WTC11 (cell line): ENCODE measurements at regions not wholly inside any gene's neighbourhood (a gene's known extent, or its start where the extent isn't known, plus 50 kb on each side); places are given as distances from the start of the nearest gene placed in this dataset.

Experiments used
- ATAC-seq: fragments of 200-7000 bp; cut with Tn5 transposase; 2 replicates; pipeline ENCODE4 v1.10.0; 2021; ENCODE audit warnings: mild to moderate bottlenecking, moderate library complexity
- CTCF ChIA-PET: fragments of 300-600 bp; sonication (Branson Sonifier 250); formaldehyde crosslinking; loops from one replicate; lab custom pipeline; 2021; ENCODE audit warnings: antibody characterized with exemption; lab: Charles Lee
- POLR2A ChIA-PET: fragments of 350-600 bp; sonication (Branson Sonifier 250); formaldehyde crosslinking; loops from one replicate; lab custom pipeline; 2021; ENCODE audit warnings: antibody characterized with exemption; lab: Charles Lee
- DNase-seq: peaks from one replicate; pipeline ENCODE4 v3.0.0; 2021; ENCODE audit warnings: low spot score
- H3K27ac Mint-ChIP-seq: 2 replicates; pipeline ENCODE4 v1.8.0; 2021; ENCODE audit warnings: mixed read lengths
- H3K27me3 Mint-ChIP-seq: 2 replicates; pipeline ENCODE4 v1.8.0; 2021; ENCODE audit warnings: low read depth, mild to moderate bottlenecking, moderate library complexity, mixed read lengths
- H3K36me3 Mint-ChIP-seq: 2 replicates; pipeline ENCODE4 v1.8.0; 2021; ENCODE audit warnings: mixed read lengths
- H3K4me1 Mint-ChIP-seq: 2 replicates; pipeline ENCODE4 v1.8.0; 2022; ENCODE audit warnings: mixed read lengths
- H3K4me3 Mint-ChIP-seq: 2 replicates; pipeline ENCODE4 v1.8.0; 2021; ENCODE audit warnings: mild to moderate bottlenecking, moderate library complexity, mixed read lengths
- H3K9me3 Mint-ChIP-seq: 2 replicates; pipeline ENCODE4 v1.8.0; 2021; ENCODE audit warnings: mixed read lengths
- ATF1 ChIP-seq: sonication (generic); formaldehyde crosslinking; IDR thresholded peaks from 2 replicates; pipeline ENCODE4 v1.8.1; 2023; ENCODE audit warnings: mild to moderate bottlenecking, moderate library complexity, missing genetic modification reagents
- CREB1 ChIP-seq: sonication (generic); formaldehyde crosslinking; IDR thresholded peaks from 2 replicates; pipeline ENCODE4 v1.8.0; 2023; ENCODE audit warnings: mild to moderate bottlenecking, missing genetic modification reagents
- JAZF1 ChIP-seq: fragments of 250-450 bp; sonication (Bioruptor Pico); IDR thresholded peaks from 2 replicates; pipeline ENCODE4 v1.9.0; 2021; ENCODE audit warnings: moderate library complexity, mild to moderate bottlenecking, inconsistent platforms
- KAT7 ChIP-seq: sonication (generic); formaldehyde crosslinking; IDR thresholded peaks from 2 replicates; pipeline ENCODE4 v1.8.1; 2023; ENCODE audit warnings: missing genetic modification reagents, mild to moderate bottlenecking, borderline replicate concordance
- NFYB ChIP-seq: sonication (generic); formaldehyde crosslinking; conservative IDR thresholded peaks from 2 replicates; pipeline ENCODE4 v1.8.0; 2022; ENCODE audit warnings: low read depth, missing genetic modification reagents
- NR2C2 ChIP-seq: sonication (generic); formaldehyde crosslinking; IDR thresholded peaks from 2 replicates; pipeline ENCODE4 v1.8.0; 2022; ENCODE audit warnings: mild to moderate bottlenecking, missing genetic modification reagents
- TP53 ChIP-seq: sonication (generic); formaldehyde crosslinking; IDR thresholded peaks from 2 replicates; pipeline ENCODE4 v1.8.1; 2023; ENCODE audit warnings: mild to moderate bottlenecking, missing genetic modification reagents
- ZNF219 ChIP-seq: sonication (generic); formaldehyde crosslinking; IDR thresholded peaks from 2 replicates; pipeline ENCODE4 v1.8.0; 2023; ENCODE audit warnings: missing genetic modification reagents, mild to moderate bottlenecking, borderline replicate concordance
- TF ChIP-seq, protein P1 (sequence below): sonication (generic); formaldehyde crosslinking; IDR thresholded peaks from 2 replicates; pipeline ENCODE4 v1.8.1; 2023; ENCODE audit warnings: mild to moderate bottlenecking, missing genetic modification reagents
- TF ChIP-seq, protein P2 (sequence below): fragments of 250-450 bp; sonication (Bioruptor Pico); IDR thresholded peaks from 2 replicates; pipeline ENCODE4 v1.9.0; 2021; ENCODE audit warnings: mild to moderate bottlenecking, borderline replicate concordance
- TF ChIP-seq, protein P3 (sequence below): sonication (generic); formaldehyde crosslinking; IDR thresholded peaks from 2 replicates; pipeline ENCODE4 v1.8.0; 2022; ENCODE audit warnings: mild to moderate bottlenecking, missing genetic modification reagents
- TF ChIP-seq, protein P4 (sequence below): sonication (generic); formaldehyde crosslinking; IDR thresholded peaks from 2 replicates; pipeline ENCODE4 v1.8.1; 2023; ENCODE audit warnings: mild to moderate bottlenecking, moderate library complexity, missing genetic modification reagents
- TF ChIP-seq, protein P5 (sequence below): sonication (generic); formaldehyde crosslinking; IDR thresholded peaks from 2 replicates; pipeline ENCODE4 v1.8.0; 2023; ENCODE audit warnings: missing genetic modification reagents

DNA sequence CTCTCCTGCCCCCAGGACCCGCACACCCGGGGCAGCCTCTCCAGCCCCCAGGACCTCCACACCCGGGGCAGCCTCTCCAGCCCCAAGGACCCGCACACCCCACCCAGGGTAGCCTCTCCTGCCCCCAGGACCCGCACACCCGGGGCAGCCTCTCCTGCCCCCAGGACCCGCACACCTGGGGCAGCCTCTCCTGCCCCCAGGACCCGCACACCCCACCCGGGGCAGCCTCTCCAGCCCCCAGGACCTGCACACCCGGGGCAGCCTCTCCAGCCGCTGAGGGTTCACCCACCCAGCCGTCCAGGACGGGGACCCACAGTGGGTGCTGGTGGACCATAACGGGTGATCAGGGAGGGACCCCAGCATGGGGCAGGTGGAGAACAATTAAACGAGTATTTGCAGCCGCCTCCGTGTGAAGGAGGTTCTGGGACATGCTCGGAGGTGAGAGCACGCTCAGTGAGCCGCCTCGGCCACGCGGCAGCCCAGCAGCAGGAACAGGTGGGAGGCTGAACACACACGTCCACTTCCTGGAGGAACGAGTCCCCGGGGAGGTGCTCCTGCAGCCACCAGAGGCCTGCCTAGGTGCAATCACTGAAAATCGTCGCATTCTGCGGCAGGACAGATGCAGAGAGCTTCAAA is 107.9 kb downstream of the PDGFA start:
- Mint-ChIP-seq H3K27me3 (no peaks in the 10 kb centered on the region; the same call in 1 of the 2 replicates), H3K36me3 (no peaks in the 10 kb centered on the region), H3K4me1 (no peaks in the 10 kb centered on the region), H3K27ac (no peak overlapping the region), H3K4me3 (no peak overlapping the region), H3K9me3 (peaks cover 5% of the 10 kb centered on the region; the same call in 1 of the 2 replicates)
- ATAC-seq = no peak
- CTCF ChIA-PET = no interaction called here
- POLR2A ChIA-PET = no interaction called here
- peak; percentile 3 for DNase-seq
- TF ChIP-seq ZNF219 (CRISPR knock-in tag) (no peak), NR2C2 (CRISPR knock-in tag) (peak; percentile 21; the same call in 1 of the 2 replicates)

DNA sequence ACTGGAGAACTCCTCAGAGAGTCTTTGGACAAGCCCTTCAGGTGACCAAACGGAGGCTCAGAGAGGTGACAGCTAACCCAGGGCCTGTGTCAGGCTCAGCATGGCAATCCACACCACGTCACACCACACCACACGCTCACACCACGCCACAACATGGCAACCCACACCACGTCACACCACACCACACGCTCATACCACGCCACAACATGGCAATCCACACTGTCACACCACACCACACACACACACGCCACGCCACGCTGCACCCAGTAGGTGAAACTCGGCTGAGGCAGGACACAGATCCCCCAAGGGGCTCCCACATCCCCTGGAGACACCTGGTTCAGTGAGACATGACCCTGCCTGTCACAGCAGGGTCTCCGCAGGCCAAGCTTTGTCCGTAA is 107.3 kb downstream of the PDGFA start:
- peak; percentile 6; the same call in 1 of the 2 replicates for TF ChIP-seq NR2C2 (CRISPR knock-in tag)
- TF ChIP-seq, protein P1, sequence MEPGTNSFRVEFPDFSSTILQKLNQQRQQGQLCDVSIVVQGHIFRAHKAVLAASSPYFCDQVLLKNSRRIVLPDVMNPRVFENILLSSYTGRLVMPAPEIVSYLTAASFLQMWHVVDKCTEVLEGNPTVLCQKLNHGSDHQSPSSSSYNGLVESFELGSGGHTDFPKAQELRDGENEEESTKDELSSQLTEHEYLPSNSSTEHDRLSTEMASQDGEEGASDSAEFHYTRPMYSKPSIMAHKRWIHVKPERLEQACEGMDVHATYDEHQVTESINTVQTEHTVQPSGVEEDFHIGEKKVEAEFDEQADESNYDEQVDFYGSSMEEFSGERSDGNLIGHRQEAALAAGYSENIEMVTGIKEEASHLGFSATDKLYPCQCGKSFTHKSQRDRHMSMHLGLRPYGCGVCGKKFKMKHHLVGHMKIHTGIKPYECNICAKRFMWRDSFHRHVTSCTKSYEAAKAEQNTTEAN = no peak
- no peaks in the 10 kb centered on the region for H3K4me1 Mint-ChIP-seq
- no peaks in the 10 kb centered on the region for H3K27me3 Mint-ChIP-seq
- H3K36me3 Mint-ChIP-seq = peaks cover under 1% of the 10 kb centered on the region; the same call in 1 of the 2 replicates
- POLR2A ChIA-PET = no interaction called here
- no peak overlapping the region for H3K4me3 Mint-ChIP-seq
- CTCF ChIA-PET = no interaction called here
- no peak for ATAC-seq
- peaks cover 1% of the 10 kb centered on the region for H3K9me3 Mint-ChIP-seq
- 0 out of 2 replicates have a peak overlapping the region, but pooled peaks have one; percentile 21 for H3K27ac Mint-ChIP-seq
- peak; percentile 7 for DNase-seq

DNA sequence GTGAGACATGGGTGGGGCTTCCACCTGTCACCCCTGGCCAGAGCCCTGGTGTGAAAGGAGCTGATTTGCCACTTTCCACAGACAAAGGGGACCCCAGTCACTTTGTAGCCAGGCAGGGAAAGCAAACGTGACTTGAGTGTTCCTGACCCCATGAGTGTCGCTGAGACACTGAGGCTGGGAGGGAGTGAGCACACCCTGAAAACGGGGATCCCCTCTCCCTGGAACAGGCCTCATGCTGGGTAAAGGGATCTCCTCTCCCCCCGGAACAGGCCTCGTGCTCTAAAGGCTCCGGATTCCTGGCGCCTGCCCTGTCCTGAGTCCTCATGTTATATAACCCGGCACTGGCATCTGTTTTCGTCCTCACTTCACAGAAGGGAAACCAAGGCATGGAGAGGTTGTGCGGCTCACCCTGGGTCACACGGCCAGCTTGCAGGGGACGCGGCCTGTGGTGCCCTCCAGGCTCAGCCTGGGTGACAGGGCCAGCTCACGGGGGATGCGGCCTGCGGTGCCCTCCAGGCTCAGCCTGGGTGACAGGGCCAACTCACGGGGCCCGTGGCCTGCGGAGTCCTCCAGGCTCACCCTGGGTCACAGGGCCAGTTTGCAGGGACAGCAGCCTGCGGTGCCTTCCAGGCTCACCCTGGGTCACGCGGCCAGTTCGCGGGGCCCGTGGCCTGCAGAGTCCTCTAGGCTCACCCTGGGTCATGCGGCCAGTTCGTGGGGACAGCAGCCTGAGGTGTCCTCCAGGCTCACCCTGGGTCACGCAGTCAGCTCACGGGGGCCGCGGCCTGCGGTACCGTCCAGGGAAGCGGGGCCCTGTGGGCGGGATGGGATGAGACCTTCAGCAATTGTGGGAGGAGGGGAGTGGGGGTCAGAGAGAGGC is 104.7 kb downstream of the PDGFA start:
- no peaks in the 10 kb centered on the region for H3K4me1 Mint-ChIP-seq
- TF ChIP-seq CREB1 (CRISPR knock-in tag) (no peak), NFYB (CRISPR knock-in tag) (no peak), JAZF1 (CRISPR knock-in tag) (no peak), TP53 (no peak), ATF1 (CRISPR knock-in tag) (no peak), KAT7 (no peak)
- TF ChIP-seq, protein P2, sequence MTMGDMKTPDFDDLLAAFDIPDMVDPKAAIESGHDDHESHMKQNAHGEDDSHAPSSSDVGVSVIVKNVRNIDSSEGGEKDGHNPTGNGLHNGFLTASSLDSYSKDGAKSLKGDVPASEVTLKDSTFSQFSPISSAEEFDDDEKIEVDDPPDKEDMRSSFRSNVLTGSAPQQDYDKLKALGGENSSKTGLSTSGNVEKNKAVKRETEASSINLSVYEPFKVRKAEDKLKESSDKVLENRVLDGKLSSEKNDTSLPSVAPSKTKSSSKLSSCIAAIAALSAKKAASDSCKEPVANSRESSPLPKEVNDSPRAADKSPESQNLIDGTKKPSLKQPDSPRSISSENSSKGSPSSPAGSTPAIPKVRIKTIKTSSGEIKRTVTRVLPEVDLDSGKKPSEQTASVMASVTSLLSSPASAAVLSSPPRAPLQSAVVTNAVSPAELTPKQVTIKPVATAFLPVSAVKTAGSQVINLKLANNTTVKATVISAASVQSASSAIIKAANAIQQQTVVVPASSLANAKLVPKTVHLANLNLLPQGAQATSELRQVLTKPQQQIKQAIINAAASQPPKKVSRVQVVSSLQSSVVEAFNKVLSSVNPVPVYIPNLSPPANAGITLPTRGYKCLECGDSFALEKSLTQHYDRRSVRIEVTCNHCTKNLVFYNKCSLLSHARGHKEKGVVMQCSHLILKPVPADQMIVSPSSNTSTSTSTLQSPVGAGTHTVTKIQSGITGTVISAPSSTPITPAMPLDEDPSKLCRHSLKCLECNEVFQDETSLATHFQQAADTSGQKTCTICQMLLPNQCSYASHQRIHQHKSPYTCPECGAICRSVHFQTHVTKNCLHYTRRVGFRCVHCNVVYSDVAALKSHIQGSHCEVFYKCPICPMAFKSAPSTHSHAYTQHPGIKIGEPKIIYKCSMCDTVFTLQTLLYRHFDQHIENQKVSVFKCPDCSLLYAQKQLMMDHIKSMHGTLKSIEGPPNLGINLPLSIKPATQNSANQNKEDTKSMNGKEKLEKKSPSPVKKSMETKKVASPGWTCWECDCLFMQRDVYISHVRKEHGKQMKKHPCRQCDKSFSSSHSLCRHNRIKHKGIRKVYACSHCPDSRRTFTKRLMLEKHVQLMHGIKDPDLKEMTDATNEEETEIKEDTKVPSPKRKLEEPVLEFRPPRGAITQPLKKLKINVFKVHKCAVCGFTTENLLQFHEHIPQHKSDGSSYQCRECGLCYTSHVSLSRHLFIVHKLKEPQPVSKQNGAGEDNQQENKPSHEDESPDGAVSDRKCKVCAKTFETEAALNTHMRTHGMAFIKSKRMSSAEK (CRISPR knock-in tag) = no peak
- TF ChIP-seq, protein P3, sequence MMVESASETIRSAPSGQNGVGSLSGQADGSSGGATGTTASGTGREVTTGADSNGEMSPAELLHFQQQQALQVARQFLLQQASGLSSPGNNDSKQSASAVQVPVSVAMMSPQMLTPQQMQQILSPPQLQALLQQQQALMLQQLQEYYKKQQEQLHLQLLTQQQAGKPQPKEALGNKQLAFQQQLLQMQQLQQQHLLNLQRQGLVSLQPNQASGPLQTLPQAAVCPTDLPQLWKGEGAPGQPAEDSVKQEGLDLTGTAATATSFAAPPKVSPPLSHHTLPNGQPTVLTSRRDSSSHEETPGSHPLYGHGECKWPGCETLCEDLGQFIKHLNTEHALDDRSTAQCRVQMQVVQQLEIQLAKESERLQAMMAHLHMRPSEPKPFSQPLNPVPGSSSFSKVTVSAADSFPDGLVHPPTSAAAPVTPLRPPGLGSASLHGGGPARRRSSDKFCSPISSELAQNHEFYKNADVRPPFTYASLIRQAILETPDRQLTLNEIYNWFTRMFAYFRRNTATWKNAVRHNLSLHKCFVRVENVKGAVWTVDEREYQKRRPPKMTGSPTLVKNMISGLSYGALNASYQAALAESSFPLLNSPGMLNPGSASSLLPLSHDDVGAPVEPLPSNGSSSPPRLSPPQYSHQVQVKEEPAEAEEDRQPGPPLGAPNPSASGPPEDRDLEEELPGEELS (CRISPR knock-in tag) = no peak
- TF ChIP-seq, protein P4, sequence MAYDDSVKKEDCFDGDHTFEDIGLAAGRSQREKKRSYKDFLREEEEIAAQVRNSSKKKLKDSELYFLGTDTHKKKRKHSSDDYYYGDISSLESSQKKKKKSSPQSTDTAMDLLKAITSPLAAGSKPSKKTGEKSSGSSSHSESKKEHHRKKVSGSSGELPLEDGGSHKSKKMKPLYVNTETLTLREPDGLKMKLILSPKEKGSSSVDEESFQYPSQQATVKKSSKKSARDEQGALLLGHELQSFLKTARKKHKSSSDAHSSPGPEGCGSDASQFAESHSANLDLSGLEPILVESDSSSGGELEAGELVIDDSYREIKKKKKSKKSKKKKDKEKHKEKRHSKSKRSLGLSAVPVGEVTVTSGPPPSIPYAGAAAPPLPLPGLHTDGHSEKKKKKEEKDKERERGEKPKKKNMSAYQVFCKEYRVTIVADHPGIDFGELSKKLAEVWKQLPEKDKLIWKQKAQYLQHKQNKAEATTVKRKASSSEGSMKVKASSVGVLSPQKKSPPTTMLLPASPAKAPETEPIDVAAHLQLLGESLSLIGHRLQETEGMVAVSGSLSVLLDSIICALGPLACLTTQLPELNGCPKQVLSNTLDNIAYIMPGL = no peak
- TF ChIP-seq, protein P5, sequence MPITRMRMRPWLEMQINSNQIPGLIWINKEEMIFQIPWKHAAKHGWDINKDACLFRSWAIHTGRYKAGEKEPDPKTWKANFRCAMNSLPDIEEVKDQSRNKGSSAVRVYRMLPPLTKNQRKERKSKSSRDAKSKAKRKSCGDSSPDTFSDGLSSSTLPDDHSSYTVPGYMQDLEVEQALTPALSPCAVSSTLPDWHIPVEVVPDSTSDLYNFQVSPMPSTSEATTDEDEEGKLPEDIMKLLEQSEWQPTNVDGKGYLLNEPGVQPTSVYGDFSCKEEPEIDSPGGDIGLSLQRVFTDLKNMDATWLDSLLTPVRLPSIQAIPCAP (CRISPR knock-in tag) = no peak
- POLR2A ChIA-PET = no interaction called here
- CTCF ChIA-PET = no interaction called here
- no peak overlapping the region for H3K4me3 Mint-ChIP-seq
- peaks cover 11% of the 10 kb centered on the region for H3K9me3 Mint-ChIP-seq
- ATAC-seq (no peak), DNase-seq (peak; percentile 9)
- peaks cover 9% of the 10 kb centered on the region for H3K36me3 Mint-ChIP-seq
- H3K27ac Mint-ChIP-seq = no peak overlapping the region
- H3K27me3 Mint-ChIP-seq = no peaks in the 10 kb centered on the region
